LoVo (cell line): ENCODE measurements at regions not wholly inside any gene's neighbourhood (a gene's known extent, or its start where the extent isn't known, plus 50 kb on each side); places are given as distances from the start of the nearest gene placed in this dataset.
"Not testable (repeated sequence)": the region's sequence is repeated elsewhere in the genome, so short reads cannot be mapped to it uniquely, and the experiment has no call there.

Experiments used
- DNase-seq: peaks from one replicate; pipeline ENCODE4 v3.0.0-alpha.2; 2016; ENCODE audit warnings: low spot score

DNA sequence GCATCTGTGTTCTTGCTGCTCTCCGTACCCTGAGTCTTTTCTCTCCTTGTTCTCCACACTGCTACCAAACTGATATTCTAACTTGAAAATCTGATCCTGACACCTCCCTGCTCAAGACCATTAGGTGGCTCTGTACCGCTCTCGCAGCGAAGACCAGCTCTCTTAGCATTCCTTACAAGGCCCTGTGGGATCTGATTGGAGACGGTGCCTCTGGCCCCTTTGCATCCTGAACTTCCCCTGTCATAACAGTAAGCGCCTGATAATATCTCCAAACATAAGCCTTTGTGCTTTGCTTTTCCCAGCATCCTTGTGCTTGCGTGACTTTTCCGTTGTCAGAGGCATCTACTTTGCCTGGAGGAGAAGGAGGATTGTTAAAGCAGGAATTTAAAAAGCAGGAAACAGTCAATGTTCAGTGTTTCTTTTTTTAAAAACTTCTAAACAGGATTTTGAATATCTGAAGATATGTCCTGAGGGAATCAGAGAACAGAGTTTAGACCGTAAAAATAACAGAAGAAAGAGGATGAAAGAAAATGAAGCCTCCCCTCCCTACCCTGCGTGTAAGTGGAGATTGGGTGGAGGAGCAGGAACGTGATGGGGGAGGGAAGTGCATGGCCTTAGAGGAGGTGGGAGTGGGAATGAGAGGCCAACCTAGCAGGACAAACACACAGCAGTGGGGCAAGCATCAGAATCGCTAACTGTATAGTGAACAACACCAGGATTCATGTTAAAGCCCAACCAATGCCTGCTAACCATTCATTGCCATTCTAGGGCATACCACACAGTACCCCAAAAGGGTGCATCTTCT is 89.2 kb upstream of the STMND1 start:
- no peak for DNase-seq

DNA sequence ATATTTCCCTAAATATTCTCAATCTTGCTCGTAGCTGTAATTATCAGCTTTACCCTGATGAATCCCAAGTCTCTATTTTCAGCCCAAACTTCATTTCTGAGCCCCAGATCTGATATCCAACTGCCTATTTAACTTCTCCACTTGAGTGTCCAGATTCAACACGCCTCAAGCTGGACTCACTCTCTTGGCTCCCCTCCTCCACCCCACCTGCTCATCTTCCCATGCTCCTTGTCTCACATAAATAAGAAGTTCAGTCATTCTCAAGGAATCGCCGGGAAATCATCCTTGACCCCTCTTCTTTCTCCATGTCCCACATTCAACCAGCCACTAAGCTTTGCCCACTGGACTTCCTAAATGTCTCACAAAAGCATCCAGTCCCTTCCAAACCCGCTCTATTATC is 89.9 kb upstream of the STMND1 start:
- DNase-seq, result no peak

DNA sequence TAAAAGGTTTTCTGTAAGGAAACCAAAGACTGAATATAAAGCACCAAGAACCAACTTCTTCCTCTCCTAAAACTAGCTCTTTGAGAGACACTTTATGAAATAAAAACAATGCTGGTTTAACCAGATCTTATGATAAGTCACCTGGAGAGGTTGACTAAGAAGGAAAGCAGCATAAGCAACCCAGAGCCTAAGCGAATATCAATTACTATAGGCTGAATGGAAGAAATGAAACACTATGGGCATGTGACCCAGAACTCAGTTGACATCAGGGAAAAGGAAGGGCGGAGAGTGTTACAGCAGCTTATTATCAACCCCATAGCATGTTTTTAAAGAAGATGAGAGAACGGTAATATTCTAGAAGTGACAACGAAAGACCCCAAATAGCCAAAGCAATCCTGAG is 94.1 kb upstream of the STMND1 start:
- no peak for DNase-seq

DNA sequence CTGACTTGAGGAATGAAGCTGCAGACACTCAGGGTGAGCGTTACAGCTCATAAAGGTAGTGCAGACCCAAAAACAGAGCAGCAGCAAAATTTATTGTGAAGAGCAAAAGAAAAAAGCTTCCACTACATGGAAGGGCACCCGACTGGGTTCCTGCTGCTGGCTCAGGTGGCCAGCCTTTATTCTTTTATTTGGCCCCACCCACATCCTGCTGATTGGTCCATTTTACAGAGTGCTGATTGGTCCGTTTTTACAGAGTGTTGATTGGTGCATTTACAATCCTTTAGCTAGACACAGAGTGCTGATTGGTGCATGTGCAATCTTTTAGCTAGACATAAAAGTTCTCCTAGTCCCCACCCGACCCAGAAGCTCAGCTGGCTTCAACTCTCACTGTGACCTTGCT is 95.3 kb upstream of the STMND1 start:
- DNase-seq, result no peak

DNA sequence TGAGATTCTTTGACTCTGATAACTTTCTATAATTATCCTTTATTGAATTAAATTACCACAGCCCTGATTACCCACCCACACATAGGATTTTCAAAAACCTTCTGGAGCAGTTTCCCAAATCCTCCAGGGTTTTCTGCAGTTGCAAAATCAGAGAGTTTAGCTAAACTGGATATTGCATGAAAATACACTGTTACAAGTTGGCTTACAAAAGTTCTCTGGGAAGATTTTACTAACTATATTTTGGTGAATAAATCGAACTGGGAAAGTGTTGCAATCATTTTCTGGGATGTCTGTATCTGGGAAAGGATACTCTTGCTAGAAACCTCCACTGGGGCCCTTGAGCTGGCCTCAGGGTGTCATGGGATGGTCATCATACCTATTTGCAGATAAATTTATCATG is 97.6 kb upstream of the STMND1 start:
- DNase-seq, result no peak

DNA sequence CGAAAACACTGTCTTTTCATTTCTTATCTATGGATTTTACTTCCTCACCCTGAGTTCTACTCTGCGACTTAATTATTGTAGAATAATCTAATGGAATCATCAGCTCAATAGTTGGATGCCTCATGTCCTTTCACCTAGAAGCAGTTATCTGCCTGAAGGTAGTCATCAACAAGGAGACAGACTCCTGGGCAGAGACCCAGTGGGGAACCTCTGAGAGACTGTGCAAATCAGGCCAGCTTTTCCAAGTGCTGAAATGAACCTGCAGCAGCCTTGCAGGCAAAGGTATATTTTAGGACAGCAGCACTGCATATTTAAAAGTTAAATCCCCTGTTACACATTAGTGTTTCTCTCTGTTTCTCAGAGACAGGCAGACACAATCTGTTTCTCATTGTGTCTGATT is 99.7 kb upstream of the STMND1 start:
- DNase-seq, result no peak

DNA sequence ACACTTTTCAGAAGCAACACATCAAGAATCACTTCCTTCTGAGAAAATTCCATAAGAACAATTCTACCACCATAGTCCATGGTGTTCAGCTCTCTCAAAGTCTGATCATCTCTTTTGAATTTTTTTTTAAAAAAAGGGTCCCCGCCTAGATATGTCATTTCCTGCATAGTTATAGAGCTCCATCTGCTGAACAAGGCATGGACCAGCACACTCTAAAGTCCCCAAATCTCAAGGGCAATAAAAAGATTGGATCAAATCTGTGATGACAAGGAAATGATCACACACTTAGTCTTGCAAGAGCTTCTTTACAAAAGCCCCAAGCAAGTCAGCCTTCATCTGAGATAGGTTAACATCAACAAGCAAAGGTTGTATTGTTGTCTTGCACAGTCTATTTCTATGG is 100.7 kb upstream of the STMND1 start:
- no peak for DNase-seq

DNA sequence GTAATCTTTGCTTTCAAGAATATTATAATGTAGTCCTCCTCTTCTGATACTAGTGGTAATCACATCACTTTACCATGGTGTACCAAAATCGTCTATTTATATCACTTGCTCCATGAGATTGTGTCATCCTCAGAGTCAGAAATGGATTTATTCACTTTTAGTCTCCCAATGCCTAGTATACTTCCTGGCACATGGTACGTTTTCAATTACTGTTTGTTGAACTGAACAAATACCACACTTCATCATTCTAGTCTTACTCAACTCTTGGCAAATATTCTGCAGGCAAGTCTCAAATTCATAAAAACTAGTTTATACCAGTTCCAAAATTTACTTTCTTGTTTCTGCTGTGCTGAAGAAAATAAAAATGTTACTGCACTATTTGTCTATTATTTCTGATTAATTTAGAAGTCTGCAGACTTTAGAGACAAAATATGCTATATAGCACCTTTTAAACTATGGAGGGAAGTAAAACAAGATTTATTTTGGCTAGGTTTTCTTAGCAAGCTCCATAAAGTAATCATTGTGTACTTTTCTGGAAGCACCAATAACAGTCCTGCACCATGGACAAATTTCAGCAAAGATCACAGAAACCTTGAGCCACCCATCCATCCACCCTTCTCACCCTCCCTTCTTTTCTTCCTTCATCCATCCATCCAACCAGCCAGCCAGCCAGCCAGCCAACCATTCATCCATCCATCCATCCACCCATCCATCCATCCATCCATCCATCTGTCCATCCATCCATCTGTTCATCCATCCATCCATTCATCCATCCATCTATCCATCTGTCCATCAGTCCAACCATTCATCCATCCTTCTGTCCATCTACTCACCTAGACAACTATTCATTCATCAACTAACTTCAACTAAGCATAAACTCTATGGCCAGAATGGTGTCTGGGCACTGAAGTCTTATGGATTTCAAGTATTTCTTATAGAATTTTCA is 102.1 kb upstream of the STMND1 start:
- DNase-seq, result no peak

DNA sequence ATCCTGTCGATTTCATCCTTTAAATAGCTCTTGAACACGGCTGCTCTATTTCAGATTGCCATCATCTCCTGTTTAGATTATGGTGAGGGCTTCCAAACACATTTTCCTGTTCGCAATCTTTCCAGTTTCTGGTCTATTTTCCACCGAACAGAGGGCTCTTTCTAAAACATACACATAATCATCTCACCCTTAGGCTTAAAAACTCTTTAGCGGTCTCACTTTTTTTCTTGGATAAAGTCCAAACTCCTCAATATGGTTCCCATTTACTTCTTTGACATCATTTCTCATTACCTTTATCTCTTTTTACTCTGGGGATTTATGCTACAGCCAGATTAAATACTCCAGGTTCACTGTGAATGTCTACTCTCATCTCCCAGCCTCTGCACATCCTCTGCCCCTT is 103.4 kb upstream of the STMND1 start:
- DNase-seq, result no peak

DNA sequence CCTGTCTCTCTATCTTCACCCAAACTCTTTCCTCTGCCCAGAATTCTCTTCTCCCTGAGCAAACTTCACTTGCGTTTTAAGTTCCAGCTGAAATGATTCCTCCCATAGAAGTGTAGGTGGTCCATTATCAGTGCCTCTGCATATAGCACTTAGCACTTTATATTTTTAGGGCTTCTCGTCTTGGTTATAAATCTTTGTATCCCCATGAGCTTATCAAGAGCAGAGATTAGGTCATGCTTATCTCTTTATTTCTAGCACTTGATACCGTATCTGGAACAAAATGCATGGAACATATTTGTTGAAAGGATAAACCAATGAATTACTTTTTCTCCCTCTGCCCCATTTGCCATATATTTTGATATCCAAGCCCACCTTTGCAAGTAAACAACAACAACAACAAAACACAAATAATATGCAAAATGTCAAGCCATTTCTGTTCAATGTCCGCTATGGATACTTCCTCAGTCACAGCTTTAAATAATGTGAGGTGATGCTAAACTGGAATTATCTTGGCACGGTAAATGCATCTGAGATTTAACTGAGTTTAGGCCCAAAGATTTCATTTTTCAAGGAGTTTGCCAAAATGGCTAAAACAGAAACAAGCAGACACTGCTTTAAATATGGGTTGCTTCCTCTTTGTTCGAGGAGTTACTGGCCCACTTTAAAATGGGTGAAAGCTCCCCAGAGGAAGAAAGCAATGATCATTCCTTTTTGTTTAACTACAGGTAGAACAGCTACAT is 106.2 kb upstream of the STMND1 start:
- no peak for DNase-seq

DNA sequence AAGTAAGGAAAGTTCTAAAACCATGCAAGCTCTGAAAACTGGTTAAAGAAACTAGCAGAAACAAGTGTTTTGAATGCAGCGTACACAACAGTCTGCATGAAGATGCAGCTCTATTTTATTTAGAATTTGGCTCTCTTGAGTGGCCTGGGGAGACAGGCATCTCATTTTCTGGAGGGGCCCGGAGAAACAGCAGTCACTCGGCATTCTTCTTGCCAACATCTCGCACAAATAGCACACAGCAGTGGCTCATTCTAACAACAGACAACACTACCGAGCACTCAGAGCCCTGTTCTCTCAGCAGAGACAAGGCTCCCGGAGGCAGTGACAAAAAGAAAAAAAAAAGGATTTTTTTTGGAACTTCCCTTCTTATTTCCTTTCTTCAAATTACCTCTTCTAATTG is 108.5 kb upstream of the STMND1 start:
- no peak for DNase-seq

DNA sequence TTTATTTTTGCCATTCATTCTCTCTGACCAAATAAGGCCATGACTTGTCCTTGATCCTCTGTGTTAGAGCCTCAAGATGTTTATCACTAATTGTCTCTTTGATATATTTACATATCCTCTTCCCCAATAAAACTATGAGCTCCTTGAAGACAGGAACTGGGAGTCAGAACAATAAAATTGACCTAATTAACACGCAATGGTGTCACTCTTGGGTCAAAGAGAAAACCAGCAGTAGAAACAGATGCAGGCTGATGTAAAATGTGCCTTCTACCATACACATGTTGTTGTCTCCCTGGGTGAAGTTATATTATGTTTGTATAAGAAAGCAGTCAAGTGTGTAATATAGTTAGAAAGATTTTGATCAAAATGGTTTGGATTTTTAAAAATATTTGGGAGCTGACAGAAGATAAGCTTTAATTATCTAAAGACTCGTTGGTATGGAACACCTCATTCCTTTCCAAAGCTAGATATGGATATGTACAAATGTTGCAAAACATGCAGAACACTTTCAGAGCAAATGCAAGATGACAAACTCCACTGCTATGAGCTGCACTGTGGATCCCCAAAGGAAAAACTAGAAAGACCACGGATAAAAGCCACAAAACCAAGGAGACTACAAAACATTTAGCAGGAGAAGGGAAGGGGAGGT is 109.7 kb upstream of the STMND1 start:
- no peak for DNase-seq

DNA sequence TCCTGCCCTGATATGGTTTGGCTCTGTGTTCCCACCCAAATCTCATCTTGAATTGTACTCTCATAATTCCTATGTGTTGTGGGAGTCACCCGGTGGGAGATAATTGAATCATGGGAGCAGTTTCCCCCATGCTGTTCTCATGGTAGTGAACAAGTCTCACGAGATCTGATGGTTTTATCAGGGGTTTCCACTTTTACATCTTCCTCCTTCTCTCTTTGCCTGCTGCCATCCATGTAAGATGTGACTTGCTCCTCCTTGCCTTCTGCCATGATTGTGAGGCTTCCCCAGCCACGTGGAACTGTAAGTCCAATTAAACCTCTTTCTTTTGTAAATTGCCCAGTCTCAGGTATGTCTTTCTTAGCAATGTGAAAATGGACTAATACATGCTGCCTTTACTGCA is 111.9 kb upstream of the STMND1 start:
- not testable (repeated sequence) for DNase-seq

DNA sequence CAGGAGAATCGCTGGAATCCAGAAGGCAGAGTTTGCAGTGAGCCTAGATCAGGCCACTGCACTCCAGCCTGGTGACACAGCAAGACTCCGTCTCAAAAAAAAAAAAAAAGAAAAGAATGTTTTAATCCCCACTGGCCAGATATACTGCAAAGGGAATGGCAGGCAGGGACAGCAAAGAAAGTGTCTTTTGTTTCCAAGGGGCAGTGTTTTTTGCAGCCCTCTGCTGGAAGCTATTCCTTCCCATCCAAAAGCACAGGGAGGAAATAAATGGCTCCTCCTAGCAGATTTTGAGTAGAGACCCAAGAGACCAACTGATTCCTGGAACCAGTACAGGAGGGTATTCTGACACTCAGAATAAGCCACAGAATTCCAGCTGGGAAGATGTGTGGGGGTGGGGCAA is 112.5 kb upstream of the STMND1 start:
- no peak for DNase-seq

DNA sequence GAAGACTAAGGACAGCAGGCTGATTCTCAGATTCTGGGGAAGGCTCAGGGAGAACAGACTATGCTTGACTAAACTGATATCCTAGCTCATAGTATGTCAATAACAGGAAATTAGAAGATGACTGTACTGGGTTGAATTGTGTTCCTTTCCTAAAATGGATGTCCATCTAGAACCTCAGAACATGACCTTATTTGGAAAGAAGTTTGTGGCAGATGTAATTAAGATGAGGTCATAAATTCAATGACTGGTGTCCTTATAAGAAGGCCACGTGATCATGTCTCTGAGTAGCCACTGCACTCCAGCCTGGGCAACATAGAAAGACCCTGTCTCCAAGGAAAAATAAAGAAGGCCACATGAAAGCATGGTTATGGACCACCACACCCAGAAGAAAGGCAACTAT is 113.9 kb upstream of the STMND1 start:
- no peak for DNase-seq

DNA sequence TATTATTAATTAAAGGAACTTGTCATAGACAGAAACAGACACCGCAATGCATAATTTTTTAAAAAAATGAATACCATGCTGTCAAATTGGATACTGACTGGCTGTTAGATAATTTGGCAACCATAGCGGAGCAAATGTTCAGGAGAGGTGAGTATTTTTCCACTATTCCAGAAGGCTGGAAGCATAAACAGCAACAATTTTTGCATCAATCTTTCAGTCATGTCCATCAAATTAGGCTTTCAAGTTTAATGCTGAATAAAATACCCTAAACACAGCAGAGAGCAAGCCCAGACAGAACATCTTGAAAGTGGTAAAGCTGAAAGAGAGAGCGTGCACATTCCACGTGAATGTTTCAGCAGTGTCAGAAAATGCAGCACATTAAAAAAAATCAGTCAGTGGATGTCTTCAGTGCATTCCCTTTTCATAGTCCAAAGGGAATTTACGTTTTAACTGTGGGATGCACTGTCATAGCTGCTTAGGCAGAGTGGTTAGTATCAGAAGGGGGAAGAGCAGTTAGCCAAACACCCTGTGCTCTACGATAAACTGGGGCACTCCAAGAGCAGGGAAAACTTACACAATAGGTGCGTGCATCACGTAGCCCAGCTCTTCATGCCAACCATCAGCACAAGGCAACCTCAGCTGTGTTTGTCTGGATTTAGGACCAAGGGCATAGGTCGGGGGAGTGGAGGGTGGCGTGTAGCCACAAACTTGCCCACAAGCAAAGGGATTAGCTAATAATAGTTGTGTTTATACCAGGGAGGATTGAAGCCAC is 116.2 kb upstream of the STMND1 start:
- DNase-seq, result no peak

DNA sequence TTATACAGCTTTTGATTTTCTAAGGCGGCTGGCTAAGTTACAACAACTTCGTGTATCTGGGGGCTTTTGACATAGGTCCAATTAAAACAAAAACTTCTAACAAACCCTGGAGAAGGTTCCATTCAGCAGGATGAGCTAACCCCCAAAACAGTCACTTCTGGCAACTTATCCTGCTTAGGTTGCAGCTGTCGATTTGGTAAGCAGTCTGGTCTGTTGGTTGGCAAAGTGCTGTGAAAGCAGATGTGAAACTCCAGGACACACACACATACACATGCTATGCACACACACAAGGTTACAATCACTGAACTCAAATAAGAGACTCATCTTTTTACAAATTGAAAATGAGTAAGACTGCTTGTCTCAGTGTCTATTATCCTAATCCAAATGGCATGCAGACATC is 119.0 kb upstream of the STMND1 start:
- DNase-seq, result no peak

DNA sequence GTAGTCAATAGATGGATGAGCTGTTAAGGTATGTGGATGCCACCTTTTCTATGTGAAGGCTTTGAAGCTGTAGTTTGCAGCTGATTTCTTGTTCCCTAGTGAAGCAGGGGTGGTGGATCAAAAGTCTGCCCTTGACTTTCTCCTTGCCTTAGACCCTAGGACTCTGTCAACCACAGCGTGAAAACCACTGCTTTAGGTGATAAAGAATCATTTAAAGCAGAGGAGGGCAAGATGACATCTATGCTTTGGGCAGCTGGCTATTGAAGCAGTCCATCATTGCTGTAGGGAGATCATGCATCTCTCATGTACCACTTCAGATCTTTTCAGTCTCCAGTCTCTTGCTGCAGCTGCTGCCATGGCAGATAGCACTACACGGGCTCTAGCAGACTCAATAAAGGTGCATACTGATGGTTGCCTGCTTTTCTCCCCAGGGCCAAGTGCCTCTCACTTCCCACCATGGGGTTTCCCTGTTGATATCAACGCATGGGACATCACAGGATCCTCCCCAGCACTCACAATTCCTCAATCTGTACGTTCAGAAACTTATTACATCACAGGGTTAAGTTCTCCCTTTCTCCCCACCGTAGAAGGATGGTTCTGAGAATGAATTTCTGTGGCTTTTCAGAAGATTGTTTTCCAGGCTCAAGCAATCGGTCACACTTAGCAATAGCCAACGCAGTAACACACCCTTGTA is 122.0 kb upstream of the STMND1 start:
- DNase-seq, result no peak

DNA sequence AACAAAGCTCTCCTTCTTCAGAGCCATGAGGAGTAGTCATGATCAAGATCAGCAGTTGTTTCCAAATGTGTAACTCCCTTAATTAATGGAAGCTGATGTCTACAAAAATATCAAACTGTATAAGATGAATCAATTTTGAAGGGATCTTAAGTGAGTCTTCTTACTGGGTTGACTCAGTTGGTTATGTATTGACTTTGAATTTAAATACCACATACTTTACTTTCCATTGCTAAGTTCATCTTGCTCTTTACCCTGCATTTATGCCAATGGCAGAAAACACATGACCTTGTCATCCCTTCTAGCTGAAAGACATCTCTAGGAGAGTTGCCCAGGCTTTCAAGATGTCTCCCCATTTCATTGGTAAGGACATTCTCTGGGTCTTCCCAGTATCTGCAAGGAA is 123.2 kb upstream of the STMND1 start:
- DNase-seq, result no peak

DNA sequence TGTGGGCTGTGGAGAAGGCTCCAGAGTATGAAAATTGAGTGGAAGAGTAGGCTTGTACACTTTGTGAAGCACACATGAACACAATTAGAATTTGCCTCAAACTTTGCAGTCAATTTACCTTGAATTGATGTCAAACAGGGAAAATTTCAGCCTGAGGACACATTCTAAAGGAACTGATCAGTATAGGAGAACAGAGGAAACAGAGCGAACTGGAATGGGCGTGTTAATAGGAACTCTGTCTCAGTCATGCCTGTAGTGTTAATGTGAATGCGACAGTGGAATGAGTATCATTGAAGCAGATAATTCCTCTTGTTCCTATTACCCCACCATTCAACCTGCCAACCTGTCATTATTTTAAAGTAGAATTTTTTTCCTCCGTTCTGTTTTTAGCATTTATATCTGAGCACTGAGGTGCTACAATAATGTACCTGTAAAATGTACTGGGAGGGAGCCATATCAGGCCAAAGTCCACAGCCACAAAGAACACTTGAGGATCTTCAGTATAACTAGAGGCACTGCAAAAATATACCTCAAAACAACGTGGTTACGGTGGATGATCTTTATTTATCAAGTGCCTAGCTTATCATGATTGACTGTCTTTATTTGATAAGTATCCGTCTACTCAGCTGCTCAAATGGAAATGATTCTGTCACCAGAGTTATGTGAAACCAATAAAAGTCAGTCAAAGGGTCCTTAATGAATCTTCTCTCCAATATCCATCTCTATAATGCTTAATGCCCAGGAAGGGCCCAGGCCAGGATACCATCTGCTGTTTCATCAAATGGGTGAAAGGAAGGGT is 125.3 kb upstream of the STMND1 start:
- DNase-seq, result no peak
